ENCODE measurements at regions not wholly inside any gene's neighbourhood (a gene's known extent, or its start where the extent isn't known, plus 50 kb on each side); places are given as distances from the start of the nearest gene placed in this dataset.
"Not testable (repeated sequence)": the region's sequence is repeated elsewhere in the genome, so short reads cannot be mapped to it uniquely, and the experiment has no call there.

DNA sequence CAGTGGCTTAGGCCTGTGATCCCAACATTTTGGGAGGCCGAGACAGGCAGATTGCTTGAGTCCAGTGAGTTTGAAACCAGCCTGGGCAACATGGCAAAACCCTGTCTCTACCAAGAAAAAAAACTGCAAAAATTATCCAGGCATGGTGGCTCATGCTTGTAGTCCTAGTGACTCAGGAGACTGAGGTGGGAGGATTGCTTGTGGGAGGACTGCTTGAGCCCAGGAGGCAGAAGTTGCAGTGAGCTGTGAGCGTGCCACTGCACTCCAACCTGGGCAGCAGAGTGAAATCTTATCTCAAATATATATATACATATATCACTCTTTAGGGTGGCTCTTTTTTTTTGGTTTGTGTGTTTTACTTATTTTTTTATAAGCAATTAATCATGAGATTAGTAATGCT is 83.7 kb upstream of the WDR72 start:
- DNase-seq = no peak

DNA sequence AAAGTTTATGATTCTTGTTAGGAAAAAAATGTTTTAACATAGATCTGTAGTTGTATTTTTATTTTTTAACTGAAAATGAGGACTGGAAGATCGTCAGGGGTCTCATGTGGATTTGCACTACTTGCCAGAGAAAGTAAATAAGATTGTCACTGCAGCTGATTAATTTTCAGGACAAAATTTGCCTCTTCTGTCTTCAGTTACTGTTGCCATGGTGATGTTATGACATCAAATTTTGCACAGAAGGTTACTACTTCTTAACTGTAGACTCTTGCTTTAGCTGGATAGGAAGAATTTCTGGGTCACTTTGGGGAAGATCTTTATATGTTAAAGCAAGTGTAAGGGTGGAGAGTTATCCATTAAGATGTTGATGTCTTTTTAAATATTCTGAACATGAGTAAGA is 82.2 kb upstream of the WDR72 start:
- DNase-seq = no peak

DNA sequence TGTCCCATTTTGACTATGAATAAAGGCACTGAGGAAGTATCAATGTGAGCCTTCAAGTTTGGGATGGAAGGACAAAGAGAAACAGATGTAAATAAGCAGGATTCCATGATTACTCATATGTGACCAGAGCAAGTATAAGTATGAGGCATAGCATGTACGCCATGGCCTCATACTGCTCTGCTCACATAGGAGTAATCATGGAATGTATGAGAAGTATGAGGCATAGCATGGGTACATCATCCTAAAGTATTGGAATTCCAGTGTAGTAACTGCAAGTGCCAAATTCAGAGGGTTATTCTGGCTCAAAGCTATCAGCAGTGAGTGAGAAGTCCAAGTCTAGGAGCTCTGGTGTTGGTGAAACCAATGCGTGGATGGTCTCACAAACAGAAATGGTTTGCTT is 81.2 kb upstream of the WDR72 start:
- no peak for DNase-seq

DNA sequence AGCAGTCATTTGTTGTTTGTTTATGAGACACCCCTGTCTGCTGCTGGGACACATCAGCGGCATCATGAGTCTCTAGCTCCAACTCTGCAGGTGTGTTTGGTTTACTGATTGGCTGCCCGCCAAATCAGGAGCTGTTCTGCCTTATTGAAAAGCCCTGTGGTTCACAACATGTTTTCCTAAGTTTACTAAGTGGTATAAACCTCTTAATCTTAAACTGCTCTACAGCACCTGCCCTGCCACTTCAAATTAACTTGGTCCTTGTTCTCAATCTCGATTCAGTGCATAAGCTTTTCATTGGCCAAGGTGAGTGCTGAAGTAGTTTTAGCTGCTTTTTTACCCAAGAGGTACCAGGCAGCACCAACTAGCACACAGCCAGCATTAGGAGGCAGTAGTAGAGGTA is 77.8 kb upstream of the WDR72 start:
- no peak for DNase-seq

DNA sequence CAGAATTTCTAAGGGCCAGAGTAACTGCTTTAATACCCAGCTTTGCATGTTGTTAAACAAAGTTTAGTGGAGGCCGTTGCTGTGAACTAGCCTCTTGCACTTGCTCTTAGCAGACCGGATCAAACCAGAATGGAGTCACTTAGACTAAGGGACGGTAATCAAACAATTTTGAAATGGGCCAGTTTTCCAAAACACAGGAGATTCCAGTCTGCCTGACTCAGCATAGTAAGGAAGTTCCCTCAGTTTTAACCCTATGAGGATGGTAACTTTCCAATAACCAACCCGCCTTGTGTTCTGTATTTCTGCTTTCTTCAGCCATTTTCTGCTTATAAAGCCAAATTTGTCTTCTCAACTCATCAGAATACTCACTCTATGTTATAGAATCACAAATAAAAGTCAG is 77.2 kb upstream of the WDR72 start:
- no peak for DNase-seq

DNA sequence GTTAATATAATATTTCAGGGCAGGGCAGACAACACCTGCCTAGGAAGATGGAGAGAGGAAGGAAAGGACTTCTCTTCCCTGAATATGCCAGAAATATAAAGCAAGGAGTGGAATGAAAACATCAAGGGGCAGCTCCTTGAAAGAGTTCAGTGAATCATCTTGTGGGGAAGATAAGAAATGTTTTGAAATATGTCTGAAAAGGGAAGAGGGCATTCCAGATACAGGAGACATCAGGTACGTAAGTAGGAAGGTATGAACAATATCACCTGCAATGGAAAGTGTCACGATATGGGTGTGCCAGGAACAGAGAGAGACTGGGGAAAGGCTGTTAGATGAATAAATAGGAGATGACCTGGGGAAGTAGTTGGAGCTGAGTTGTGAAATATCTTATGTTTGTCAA is 75.8 kb upstream of the WDR72 start:
- no peak for DNase-seq

DNA sequence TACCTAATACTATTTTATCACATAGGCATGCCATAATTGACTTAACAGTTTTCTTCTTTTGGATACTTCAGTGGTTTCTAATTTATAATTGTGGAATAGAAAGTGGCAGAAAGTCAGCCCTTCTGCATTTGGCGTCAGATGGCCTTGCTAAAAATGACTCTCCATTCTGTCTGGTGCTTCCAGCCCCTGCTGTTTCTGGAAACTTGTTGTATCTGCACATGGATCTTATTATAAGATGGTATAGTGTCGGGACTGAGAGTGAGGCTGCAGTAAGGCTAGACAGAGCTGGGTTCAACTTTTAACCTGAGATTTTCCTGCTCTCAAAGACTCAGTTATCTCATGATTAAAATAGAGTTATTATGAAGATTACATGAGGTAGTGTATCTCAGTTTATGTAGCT is 74.8 kb upstream of the WDR72 start:
- no peak for DNase-seq

DNA sequence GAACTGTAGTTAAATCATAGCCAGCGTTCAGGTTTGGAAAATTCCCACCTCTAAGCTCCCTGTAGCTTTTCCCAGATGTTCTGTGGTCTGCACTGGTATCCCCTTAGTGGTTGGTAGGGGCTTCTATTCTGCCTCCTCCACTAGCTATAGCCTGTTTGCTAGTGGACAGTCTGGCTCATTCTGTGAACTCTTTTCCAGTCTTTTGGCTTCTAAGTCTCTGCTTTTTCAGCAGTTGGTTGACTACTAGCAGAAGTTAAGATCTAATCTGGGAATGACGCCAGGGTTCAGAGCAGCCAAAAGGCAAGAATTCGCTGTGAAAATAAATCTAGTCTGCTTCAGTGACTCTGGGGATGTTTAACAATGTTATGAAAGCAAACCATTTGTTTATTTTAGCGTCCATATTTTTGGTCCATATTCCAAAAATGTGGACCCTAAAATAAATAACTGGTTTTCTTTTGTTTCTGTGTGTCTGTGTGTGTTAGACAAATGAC is 73.7 kb upstream of the WDR72 start:
- no peak for DNase-seq

DNA sequence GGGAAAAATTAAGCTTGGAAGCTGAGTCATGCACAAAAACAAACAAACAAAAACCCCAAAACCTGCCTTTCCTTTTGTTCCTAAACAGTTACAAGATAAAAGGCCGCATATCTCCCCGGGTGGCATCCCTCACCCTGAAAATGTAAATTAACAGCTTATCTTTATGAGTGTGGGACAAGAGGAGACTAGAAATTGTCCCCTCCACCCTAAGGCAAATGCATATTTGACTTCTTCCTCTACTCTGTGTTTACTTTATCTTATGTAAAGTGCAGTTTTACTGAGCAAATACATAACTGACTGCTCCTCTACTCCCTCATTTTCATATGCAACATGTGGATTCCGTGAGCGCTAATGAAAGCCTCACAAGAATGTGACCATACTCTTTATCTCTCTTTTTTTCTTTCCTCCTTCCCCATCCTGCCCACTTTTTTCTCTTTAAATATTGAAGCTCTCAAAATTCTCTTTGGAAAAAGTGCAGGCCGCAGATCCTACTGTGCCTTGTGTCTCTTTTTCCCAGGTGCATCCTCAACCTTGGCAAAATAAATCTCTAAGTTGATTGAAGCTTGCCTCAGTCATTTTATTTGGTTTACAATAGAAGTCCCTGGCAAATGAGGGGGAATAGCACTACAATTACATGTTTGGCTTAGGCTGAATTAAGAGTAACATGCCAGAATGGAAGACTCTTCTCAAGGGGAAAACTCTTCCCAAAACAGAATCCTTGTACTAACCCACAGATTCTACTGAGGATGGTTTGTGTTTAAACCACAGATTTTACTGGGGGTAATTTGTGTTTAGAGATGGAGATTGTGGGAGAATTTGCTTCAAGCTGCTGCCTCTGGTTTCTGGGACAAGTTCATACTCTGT is 72.7 kb upstream of the WDR72 start:
- no peak for DNase-seq

DNA sequence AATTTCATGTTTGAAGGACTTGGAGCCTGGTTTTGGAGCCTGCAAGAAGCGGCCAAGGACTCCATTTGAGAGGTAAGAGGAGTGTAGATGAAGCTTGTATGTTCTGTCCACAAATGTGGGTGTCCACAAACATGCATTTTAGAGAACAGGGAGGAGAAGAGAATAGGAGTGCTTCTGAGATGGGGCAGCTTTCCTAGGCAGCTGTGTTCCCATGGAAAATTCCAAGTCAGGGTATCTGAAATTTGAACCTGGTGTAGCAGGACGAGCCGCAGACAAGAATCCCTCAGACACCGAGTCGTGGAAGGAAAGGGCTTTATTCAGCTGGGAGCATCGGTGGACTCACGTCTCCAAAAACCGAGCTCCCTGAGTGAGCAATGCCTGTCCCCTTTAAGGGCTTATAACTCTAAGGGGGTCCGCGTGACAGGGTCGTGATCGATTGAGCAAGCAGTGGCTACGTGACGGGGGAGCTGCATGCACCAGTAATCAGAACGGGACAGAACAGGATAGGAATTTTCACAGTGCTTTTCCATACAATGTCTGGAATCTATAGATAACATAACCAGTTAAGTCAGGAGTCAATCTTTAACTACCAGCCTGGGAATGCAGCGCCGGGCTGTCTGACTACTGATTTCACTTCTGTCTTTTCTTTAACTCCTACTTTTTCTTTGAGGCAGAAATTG is 71.4 kb upstream of the WDR72 start:
- DNase-seq = no peak

DNA sequence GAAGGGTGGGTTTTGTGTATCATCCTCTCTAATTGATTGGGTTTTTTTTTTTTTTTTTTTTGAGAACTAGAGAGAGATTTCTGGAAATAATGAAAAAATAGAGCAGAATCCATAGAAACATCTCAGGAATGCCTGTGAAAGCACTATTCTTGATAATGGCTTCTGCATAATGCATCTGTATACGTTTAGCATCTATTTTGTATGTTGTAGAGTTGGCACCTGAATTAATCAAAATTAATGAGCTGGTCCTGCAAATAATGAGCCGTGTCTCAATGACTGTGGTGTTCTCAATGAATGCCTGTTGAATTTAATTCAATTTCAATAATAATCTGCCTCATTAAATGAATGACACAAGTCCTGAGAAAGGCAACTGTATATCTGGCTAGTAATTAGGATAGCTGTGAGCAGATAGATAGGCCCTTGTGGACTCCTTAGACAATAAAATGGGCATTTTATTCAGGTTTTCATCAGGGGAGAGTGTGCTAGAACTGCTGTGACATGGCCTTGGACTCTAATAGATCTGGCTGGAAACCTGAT is 70.5 kb upstream of the WDR72 start:
- DNase-seq = no peak

DNA sequence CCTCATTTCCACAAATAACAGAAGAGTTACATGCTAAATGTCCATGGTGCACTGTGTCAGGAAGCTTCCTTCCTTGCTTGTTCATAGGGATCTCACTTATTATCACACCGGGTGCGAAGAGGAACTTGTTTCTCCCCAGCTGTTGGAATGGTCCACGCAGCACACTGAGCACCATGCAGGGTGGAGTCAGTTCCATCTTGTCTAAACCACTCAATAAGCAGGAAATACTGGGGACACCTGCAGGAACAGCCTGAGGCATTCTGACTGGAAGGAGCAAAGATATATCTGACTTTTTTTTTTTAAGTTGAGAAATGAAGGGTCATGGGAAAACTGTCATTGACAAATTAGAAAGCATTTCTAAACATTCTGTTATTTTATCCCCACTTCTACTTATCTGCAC is 70.0 kb upstream of the WDR72 start:
- DNase-seq = no peak

DNA sequence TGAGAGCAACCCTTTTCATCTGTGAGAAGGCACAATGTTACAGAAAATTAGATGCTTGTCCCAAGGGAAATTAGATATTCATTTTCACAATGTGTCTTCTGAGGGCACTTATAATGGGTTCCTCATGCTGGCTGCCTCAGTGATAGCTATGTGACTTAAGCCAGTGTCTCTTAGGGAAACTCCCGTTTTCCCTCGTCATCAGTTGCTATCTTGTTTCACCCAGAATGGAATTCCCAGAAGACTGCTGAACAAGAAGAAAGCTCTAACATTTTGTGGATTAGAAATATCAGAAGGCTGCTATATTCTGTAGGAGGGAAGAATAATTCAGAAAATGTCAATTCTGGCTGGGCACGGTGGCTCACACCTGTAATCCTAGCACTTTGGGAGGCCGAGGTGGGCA is 67.9 kb upstream of the WDR72 start:
- no peak for DNase-seq

DNA sequence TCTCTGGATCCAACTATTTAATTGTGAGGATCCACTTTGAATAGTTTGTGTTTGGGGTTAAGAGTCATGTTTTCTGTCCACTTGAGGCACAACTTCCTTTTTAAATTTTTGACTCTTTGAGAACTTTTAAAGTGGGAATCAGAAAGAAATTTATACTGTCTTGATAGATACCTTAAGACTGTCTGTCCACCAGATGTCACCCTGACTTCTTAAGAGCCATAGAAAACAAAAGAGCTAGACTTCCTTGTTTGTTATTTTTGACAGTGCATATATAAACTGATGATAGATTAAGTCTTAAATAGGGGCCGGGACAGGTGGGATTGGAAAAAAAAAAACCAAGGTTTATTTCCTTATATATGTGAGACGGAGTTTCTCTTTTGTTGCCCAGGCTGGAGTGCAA is 52.1 kb upstream of the WDR72 start:
- DNase-seq = no peak

DNA sequence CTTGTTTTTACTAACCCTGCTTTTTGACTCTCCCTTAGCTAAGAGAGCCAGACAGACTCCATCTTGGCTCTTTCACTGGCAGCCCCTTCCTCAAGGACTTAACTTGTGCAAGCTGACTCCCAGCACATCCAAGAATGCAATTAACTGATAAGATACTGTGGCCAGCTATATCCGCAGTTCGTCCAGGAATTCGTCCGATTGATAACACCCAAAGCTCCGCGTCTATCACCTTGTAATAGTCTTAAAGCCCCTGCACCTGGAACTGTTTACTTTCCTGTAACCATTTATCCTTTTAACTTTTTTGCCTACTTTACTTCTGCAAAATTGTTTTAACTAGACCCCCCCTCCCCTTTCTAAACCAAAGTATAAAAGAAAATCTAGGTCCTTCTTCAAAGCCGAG is 50.8 kb upstream of the WDR72 start:
- DNase-seq = not testable (repeated sequence)

Data from SW 1271 (cell line).